GM12874 (cell line): ENCODE measurements at regions not wholly inside any gene's neighbourhood (a gene's known extent, or its start where the extent isn't known, plus 50 kb on each side); places are given as distances from the start of the nearest gene placed in this dataset.

Experiments
- CTCF ChIP-seq: IDR thresholded peaks from 2 replicates; pipeline ENCODE4 v1.5.1; 2011; ENCODE audit warnings: low read depth, mild to moderate bottlenecking, control low read depth, low read length, moderate library complexity; ENCODE audit not compliant: insufficient read depth

DNA sequence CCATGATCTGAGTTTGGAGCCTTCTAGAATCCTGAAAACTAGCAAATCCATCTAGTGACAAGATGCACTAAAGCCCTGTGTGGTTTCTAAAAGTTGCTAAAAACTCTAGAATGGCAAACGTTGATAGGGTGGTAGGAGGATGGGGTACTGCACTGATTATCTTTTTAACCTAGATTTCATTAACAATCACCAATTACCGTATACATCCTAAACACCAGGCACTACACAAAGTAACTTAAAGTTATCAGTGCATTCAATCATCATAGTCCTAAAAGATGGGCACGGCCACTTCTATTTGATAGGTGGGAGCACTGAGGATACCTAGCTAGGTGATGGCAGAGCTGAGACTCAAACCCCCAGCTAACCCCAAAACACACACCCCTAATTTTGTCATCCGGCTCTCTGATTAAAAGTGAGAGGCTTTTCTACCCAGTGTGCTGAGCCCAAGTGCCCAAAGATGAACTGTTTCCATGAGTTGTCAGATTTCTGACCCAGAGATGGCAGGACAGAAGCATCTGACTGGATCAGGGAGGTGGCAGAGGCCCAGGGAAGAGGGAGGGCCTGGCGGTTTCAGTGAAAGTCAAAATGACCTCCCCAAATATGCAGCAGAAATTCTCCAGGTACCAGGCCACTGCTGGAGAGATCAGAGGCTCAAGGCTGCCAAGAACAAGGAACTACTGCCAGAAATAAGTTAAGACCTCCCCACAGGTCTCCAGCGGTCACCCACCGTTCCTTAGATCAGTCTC lies 396.8 kb downstream of the SOX9 start:
- no peak for TF ChIP-seq CTCF

GRCh38 chr17:72518159-72518732 lies 397.4 kb downstream of the SOX9 start:
- no peak for TF ChIP-seq CTCF

GRCh38 chr17:72518753-72519597 lies 398.2 kb downstream of the SOX9 start:
- TF ChIP-seq CTCF: no peak

GRCh38 chr17:72519598-72519936 lies 398.7 kb downstream of the SOX9 start:
- TF ChIP-seq CTCF: no peak

DNA sequence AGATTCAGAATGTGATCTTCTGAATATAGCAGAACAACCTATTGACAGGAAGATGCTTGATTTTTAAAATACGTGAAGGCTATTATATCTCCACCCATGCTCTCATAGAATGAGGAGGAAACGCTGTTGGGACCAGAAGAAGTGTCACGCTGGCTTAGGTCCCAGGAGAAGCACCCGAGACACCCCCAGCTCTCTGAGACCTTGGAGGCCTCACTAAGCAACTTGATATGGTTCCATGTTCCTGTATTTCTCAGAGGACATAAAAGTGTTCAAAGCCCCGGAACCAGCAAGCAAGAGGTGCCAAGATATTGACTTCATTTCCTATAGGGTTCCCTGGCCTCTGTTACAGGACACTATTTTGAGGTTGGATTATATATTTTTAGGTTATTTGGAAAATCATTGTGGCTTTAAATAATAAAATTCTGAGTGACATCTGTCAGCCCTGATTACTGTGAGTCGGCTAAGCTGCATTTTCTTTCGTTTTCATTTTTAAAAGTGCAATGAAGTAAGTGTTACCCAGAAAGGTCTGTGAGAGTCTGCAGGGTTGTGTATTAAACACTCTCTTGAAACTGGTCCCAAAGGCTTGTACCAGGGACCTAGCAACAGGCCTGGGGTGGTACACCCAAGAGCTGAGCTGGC lies 400.0 kb downstream of the SOX9 start:
- no peak for TF ChIP-seq CTCF

- TF ChIP-seq CTCF: no peak
Observed at GRCh38 chr17:72523491-72523890, 402.7 kb downstream of the SOX9 start.
